ENCODE measurements at regions not wholly inside any gene's neighbourhood (a gene's known extent, or its start where the extent isn't known, plus 50 kb on each side); places are given as distances from the start of the nearest gene placed in this dataset.

DNA sequence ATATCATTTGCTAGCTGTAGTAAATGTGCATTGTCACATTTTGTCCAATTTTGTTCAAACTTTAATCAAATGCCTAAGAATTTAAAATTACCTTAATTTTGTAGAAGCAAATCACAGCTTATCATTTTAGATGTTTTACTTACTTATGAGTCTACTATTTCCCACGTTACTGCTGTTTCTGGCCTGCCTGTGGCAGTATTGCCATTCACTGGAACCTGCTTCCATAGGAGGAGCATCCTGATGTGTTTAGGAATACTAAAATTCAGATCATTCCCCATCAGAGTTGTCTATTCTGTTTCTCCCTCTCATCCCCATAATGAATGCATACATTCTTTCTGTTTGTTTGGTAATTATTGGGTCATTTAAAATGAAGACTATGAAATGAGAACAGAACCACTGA, 119.5 kb upstream of the SNRPN start:
- no peak for TF ChIP-seq SP1 (IDR thresholded peaks at IDR 0.05)
- no peak for TF ChIP-seq FOXM1 (IDR thresholded peaks at IDR 0.05; ENCODE audit: borderline replicate concordance)
- TF ChIP-seq FOXA1 (IDR thresholded peaks at IDR 0.05): no peak
- no peak for TF ChIP-seq FOXK2 (IDR thresholded peaks at IDR 0.05)
- no peak for TF ChIP-seq ZNF384 (IDR thresholded peaks at IDR 0.05)
- TF ChIP-seq ARNT (IDR thresholded peaks at IDR 0.05): no peak
- no peak for TF ChIP-seq SUZ12 (IDR thresholded peaks at IDR 0.05)
- TF ChIP-seq NFRKB (IDR thresholded peaks at IDR 0.05): no peak
- no peak for TF ChIP-seq PKNOX1 (IDR thresholded peaks at IDR 0.05)
- TF ChIP-seq L3MBTL2 (conservative IDR thresholded peaks at IDR 0.05): no peak
- no peak for TF ChIP-seq CTBP1 (IDR thresholded peaks at IDR 0.05; ENCODE audit: borderline replicate concordance)
- TF ChIP-seq BHLHE40 (IDR thresholded peaks at IDR 0.05; ENCODE audit: borderline replicate concordance): no peak
- TF ChIP-seq LEF1 (IDR thresholded peaks at IDR 0.05; ENCODE audit: borderline replicate concordance): no peak
